HG03457 (cell line): ENCODE measurements at regions not wholly inside any gene's neighbourhood (a gene's known extent, or its start where the extent isn't known, plus 50 kb on each side); places are given as distances from the start of the nearest gene placed in this dataset.
"Not testable (repeated sequence)": the region's sequence is repeated elsewhere in the genome, so short reads cannot be mapped to it uniquely, and the experiment has no call there.

Experiments used
- ATAC-seq: cut with Tn5 transposase; IDR thresholded peaks from one replicate; pipeline ENCODE4 v1.9.1; 2021; ENCODE audit warnings: moderate number of reproducible peaks; ENCODE audit not compliant: unreplicated experiment

- no peak for ATAC-seq
Measured at GRCh38 chr6:51285876-51286275, 467.2 kb downstream of the TFAP2B start.

GRCh38 chr6:51289041-51289440 is 470.4 kb downstream of the TFAP2B start:
- no peak for ATAC-seq

- ATAC-seq: no peak
Measured at GRCh38 chr6:51292659-51293058, 474.0 kb downstream of the TFAP2B start.

GRCh38 chr6:51299621-51300380 is 481.1 kb downstream of the TFAP2B start:
- no peak for ATAC-seq

- ATAC-seq: no peak
Measured at GRCh38 chr6:51300510-51300909, 481.8 kb downstream of the TFAP2B start.

- ATAC-seq: no peak
Measured at GRCh38 chr6:51301962-51302361, 483.3 kb downstream of the TFAP2B start.

- ATAC-seq: no peak
Measured at GRCh38 chr6:51302431-51302830, 483.8 kb downstream of the TFAP2B start.

- no peak for ATAC-seq
Measured at GRCh38 chr6:51303338-51303737, 484.7 kb downstream of the TFAP2B start.

GRCh38 chr6:51314965-51315364 is 496.3 kb downstream of the TFAP2B start:
- ATAC-seq: no peak

GRCh38 chr6:51318674-51319073 is 500.0 kb downstream of the TFAP2B start:
- ATAC-seq: no peak

- not testable (repeated sequence) for ATAC-seq
Measured at GRCh38 chr6:51321477-51321876, 502.8 kb downstream of the TFAP2B start.

GRCh38 chr6:51322505-51322904 is 503.8 kb downstream of the TFAP2B start:
- ATAC-seq: no peak

- no peak for ATAC-seq
Measured at GRCh38 chr6:51323056-51323455, 504.4 kb downstream of the TFAP2B start.

- no peak for ATAC-seq
Measured at GRCh38 chr6:51330971-51331370, 512.3 kb downstream of the TFAP2B start.

- ATAC-seq: no peak
Measured at GRCh38 chr6:51335543-51335942, 516.9 kb downstream of the TFAP2B start.

- no peak for ATAC-seq
Measured at GRCh38 chr6:51336185-51336584, 517.5 kb downstream of the TFAP2B start.

- ATAC-seq: no peak
Measured at GRCh38 chr6:51337277-51337676, 518.6 kb downstream of the TFAP2B start.

- no peak for ATAC-seq
Measured at GRCh38 chr6:51339108-51339507, 520.4 kb downstream of the TFAP2B start.

- no peak for ATAC-seq
Measured at GRCh38 chr6:51339728-51340127, 521.1 kb downstream of the TFAP2B start.

GRCh38 chr6:51342393-51342792 is 523.7 kb downstream of the TFAP2B start:
- ATAC-seq: no peak

- ATAC-seq: no peak
Measured at GRCh38 chr6:51349857-51350256, 531.2 kb downstream of the TFAP2B start.

GRCh38 chr6:51350308-51350904 is 531.7 kb downstream of the TFAP2B start:
- no peak for ATAC-seq
